ENCODE measurements at regions not wholly inside any gene's neighbourhood (a gene's known extent, or its start where the extent isn't known, plus 50 kb on each side); places are given as distances from the start of the nearest gene placed in this dataset.

DNA sequence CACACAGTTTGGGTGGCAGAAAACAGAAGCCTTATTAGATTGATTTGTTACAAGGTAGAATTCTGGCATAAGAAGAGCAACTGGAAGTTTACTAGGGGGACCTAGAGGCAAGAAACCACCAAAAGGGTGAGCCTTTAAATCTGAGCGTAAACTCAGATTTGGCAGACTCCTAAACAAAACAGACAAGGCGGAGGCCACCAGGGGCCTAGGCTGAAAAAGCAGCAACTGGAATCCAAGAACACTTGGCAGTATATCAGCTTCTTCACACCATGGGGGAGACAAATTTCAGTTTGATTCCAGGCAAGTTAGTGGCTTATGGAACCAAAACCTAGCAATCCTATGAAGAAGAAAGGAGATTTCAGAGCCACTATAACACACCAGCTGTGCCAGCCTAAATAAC, 220.0 kb downstream of the C3orf38 start:
- TF ChIP-seq POLR2A (IDR thresholded peaks at IDR 0.05; ENCODE audit: low read length) (no peak), CTCF (IDR thresholded peaks at IDR 0.05) (no peak), EP300 (IDR thresholded peaks at IDR 0.05) (no peak)
